IMR-90 (cell line): ENCODE measurements at regions not wholly inside any gene's neighbourhood (a gene's known extent, or its start where the extent isn't known, plus 50 kb on each side); places are given as distances from the start of the nearest gene placed in this dataset.

Experiments used
- ATAC-seq: fragments of 200-7000 bp; cut with Tn5 transposase; 2 replicates; pipeline ENCODE4 v1.9.1; 2020; ENCODE audit warnings: low read depth, mild to moderate bottlenecking, moderate library complexity
- BruUV-seq: library from RNA; stranded (reverse); fragments of 400-500 nt; replicated peaks from 2 replicates; lab custom pipeline; 2021; lab: Mats Ljungman, UMichigan
- CTCF ChIA-PET: fragments of 300-600 bp; formaldehyde crosslinking; extraction: SDS; loops from one replicate; lab custom pipeline; 2021; ENCODE audit warnings: antibody characterized with exemption; lab: Yijun Ruan, JAX
- POLR2A ChIA-PET: fragments of 300-600 bp; sonication (Branson Sonifier 250); formaldehyde crosslinking; loops from one replicate; lab custom pipeline; 2022; ENCODE audit warnings: antibody characterized with exemption; ENCODE audit not compliant: unreplicated experiment; lab: Charles Lee
- DNase-seq: peaks from one replicate; pipeline ENCODE4 v3.0.0; 2013
- H2AFZ ChIP-seq: replicated peaks from 2 replicates; pipeline ENCODE3; 2013; ENCODE audit warnings: low read length, mild to moderate bottlenecking; ENCODE audit not compliant: poor library complexity
- H2AK5ac ChIP-seq: 2 replicates; pipeline ENCODE4 v1.6.1; 2013; ENCODE audit warnings: low read depth, low read length, inconsistent platforms
- H2AK9ac ChIP-seq: replicated peaks from 2 replicates; pipeline ENCODE3; 2013; ENCODE audit warnings: mild to moderate bottlenecking, low read depth, low read length, moderate library complexity; ENCODE audit not compliant: poor library complexity
- H2BK120ac ChIP-seq: 2 replicates; pipeline ENCODE4 v1.6.1; 2013; ENCODE audit warnings: low read depth, low read length, inconsistent platforms
- H2BK15ac ChIP-seq: 3 replicates; pipeline ENCODE4 v1.6.1; 2013; ENCODE audit warnings: low read depth, low read length, inconsistent platforms
- H2BK20ac ChIP-seq: 2 replicates; pipeline ENCODE4 v1.6.1; 2013; ENCODE audit warnings: low read depth, mild to moderate bottlenecking, inconsistent platforms, low read length, moderate library complexity
- H2BK5ac ChIP-seq: 2 replicates; pipeline ENCODE4 v1.6.1; 2013; ENCODE audit warnings: mild to moderate bottlenecking, low read depth, low read length, inconsistent platforms; ENCODE audit not compliant: poor library complexity, severe bottlenecking
- H3K14ac ChIP-seq: replicated peaks from 2 replicates; pipeline ENCODE4 v1.6.1; 2013; ENCODE audit warnings: low read depth, low read length, inconsistent platforms
- H3K18ac ChIP-seq: 2 replicates; pipeline ENCODE4 v1.6.1; 2013; ENCODE audit warnings: low read depth, low read length, control low read depth
- H3K23ac ChIP-seq: 2 replicates; pipeline ENCODE4 v1.6.1; 2013; ENCODE audit warnings: low read depth, low read length, inconsistent platforms
- H3K27ac ChIP-seq: 2 replicates; pipeline ENCODE4 v1.5.1; 2013; ENCODE audit warnings: mild to moderate bottlenecking, control low read depth, low read length; ENCODE audit not compliant: insufficient read depth
- H3K27me3 ChIP-seq: 2 replicates; pipeline ENCODE4 v1.6.1; 2013; ENCODE audit warnings: low read length; ENCODE audit not compliant: control insufficient read depth, insufficient read depth
- H3K36me3 ChIP-seq: 2 replicates; pipeline ENCODE4 v1.6.1; 2013; ENCODE audit warnings: low read length, mixed read lengths; ENCODE audit not compliant: control insufficient read depth, insufficient read depth
- H3K4ac ChIP-seq: 2 replicates; pipeline ENCODE4 v1.6.1; 2013; ENCODE audit warnings: low read depth, low read length, inconsistent platforms
- H3K4me1 ChIP-seq: 2 replicates; pipeline ENCODE4 v1.6.1; 2013; ENCODE audit warnings: low read length, mixed read lengths; ENCODE audit not compliant: control insufficient read depth, insufficient read depth
- H3K4me2 ChIP-seq: 2 replicates; pipeline ENCODE4 v1.6.1; 2013; ENCODE audit warnings: low read depth, mild to moderate bottlenecking, control low read depth, low read length, moderate library complexity
- H3K4me3 ChIP-seq: 2 replicates; pipeline ENCODE4 v1.5.1; 2013; ENCODE audit warnings: low read depth, mild to moderate bottlenecking, control low read depth, low read length, moderate library complexity; ENCODE audit not compliant: insufficient read depth
- H3K56ac ChIP-seq: 2 replicates; pipeline ENCODE4 v1.6.1; 2013; ENCODE audit warnings: low read length, inconsistent platforms; ENCODE audit not compliant: insufficient read depth; ENCODE audit errors: extremely low read depth
- H3K79me1 ChIP-seq, 2 experiments: 2 replicates each; pipeline ENCODE4 v1.6.1; 2013; ENCODE audit warnings: low read length in 2 of 2, inconsistent platforms in 1 of 2, low read depth in 1 of 2
- H3K9ac ChIP-seq: 2 replicates; pipeline ENCODE4 v1.6.1; 2013; ENCODE audit warnings: low read depth, low read length, control low read depth
- H3K9me1 ChIP-seq: 2 replicates; pipeline ENCODE4 v1.6.1; 2013; ENCODE audit warnings: low read length, inconsistent platforms; ENCODE audit not compliant: insufficient read depth
- H3K9me3 ChIP-seq: 2 replicates; pipeline ENCODE4 v1.6.1; 2013; ENCODE audit warnings: low read length; ENCODE audit not compliant: control insufficient read depth, insufficient read depth
- H4K20me1 ChIP-seq: 2 replicates; pipeline ENCODE4 v1.6.1; 2013; ENCODE audit warnings: low read length, inconsistent platforms; ENCODE audit not compliant: insufficient read depth
- H4K5ac ChIP-seq: 2 replicates; pipeline ENCODE4 v1.6.1; 2013; ENCODE audit warnings: mild to moderate bottlenecking, low read depth, low read length, control low read depth
- H4K8ac ChIP-seq, 2 experiments: 2 replicates each; pipeline ENCODE4 v1.6.1; 2013; ENCODE audit warnings: low read depth in 2 of 2, low read length in 2 of 2, control low read depth in 1 of 2, inconsistent platforms in 1 of 2
- H4K91ac ChIP-seq: 2 replicates; pipeline ENCODE4 v1.6.1; 2013; ENCODE audit warnings: low read depth, low read length, inconsistent platforms; ENCODE audit not compliant: insufficient read depth
- NFE2L2 ChIP-seq: fragments of 150-350 bp; IDR thresholded peaks from 2 replicates; pipeline ENCODE4 v1.6.1; 2016; ENCODE audit warnings: low read depth, mild to moderate bottlenecking, low read length
- POLR2A ChIP-seq: IDR thresholded peaks from 2 replicates; pipeline ENCODE4 v1.6.1; 2012; ENCODE audit warnings: mild to moderate bottlenecking, low read depth, low read length
- RCOR1 ChIP-seq: IDR thresholded peaks from 2 replicates; pipeline ENCODE4 v1.6.1; 2012; ENCODE audit warnings: mild to moderate bottlenecking, low read length, improper control_type of control experiment; ENCODE audit not compliant: insufficient replicate concordance
- USF2 ChIP-seq: fragments of 150-350 bp; IDR thresholded peaks from 2 replicates; pipeline ENCODE4 v1.6.1; 2017; ENCODE audit warnings: mild to moderate bottlenecking, antibody characterized with exemption, low read length, low read depth
- WGBS, 2 experiments: methylation state at CpG; one replicate each; pipeline versions ENCODE4 v1.1.5 to v1.1.7; 2013; ENCODE audit warnings: missing lambda C conversion rate in 2 of 2; ENCODE audit not compliant: insufficient read length in 1 of 2; ENCODE audit errors: extremely low coverage in 2 of 2; 5-methylcytosine and 5-hydroxymethylcytosine counted together
- dilution Hi-C: fragments of 300-500 bp; cut with HindIII; formaldehyde crosslinking; loops from one replicate; pipeline ENCODE4 v1.14.3; 2018; ENCODE audit warnings: low sequenced_read_pairs; ENCODE audit not compliant: unreplicated experiment
- in situ Hi-C: fragments of 300-500 bp; cut with MboI; formaldehyde crosslinking; loops from 3 replicates; pipeline ENCODE4 v1.14.3; 2019; ENCODE audit warnings: low sequenced_read_pairs, inconsistent platforms, mixed read lengths
- intact Hi-C: fragments of 100-400 bp; cut with micrococcal nuclease; formaldehyde crosslinking; loops from 2 replicates; pipeline ENCODE4 v1.10.0; 2022

- ATAC-seq (no peak), DNase-seq (no peak)
- in situ Hi-C loops (no loop called here), dilution Hi-C loops (no loop called here), intact Hi-C loops (no loop called here)
- H3K27me3 ChIP-seq: no peaks in the 10 kb centered on the region
- no TSS peak for BruUV-seq
- H3K18ac ChIP-seq: no peak overlapping the region
- no peak overlapping the region for H4K8ac ChIP-seq
- H3K9me1 ChIP-seq: no peaks in the 10 kb centered on the region
- no peak overlapping the region for H2AK9ac ChIP-seq
- no peak overlapping the region for H2BK15ac ChIP-seq
- no peak overlapping the region for H3K14ac ChIP-seq
- no peaks in the 10 kb centered on the region for H3K9me3 ChIP-seq
- ChIA-PET CTCF (no interaction called here), POLR2A (no interaction called here)
- no peak overlapping the region for H4K91ac ChIP-seq
- no peak overlapping the region for H2BK5ac ChIP-seq
- H3K27ac ChIP-seq: no peak overlapping the region
- no peak overlapping the region for H3K4ac ChIP-seq
- H2AK5ac ChIP-seq: no peak overlapping the region
- no peak overlapping the region for H2BK120ac ChIP-seq
- H3K23ac ChIP-seq: no peak overlapping the region
- H3K79me1 ChIP-seq: no peaks in the 10 kb centered on the region
- no peak overlapping the region for H2BK20ac ChIP-seq
- WGBS, 2 experiments: no CpG with 5 or more reads among the region's 3 CpGs
- TF ChIP-seq POLR2A: no peak
- no peak for TF ChIP-seq USF2
- TF ChIP-seq RCOR1: no peak
- TF ChIP-seq NFE2L2: no peak
- H3K4me2 ChIP-seq: no peak overlapping the region
- H3K56ac ChIP-seq: no peak overlapping the region
- no peak overlapping the region for H3K4me3 ChIP-seq
- H3K36me3 ChIP-seq: no peaks in the 10 kb centered on the region
- no peak overlapping the region for H2AFZ ChIP-seq
- no peaks in the 10 kb centered on the region for H3K4me1 ChIP-seq
- no peaks in the 10 kb centered on the region for H4K20me1 ChIP-seq
- H3K9ac ChIP-seq: no peak overlapping the region
- H4K5ac ChIP-seq: no peak overlapping the region
Measured at GRCh38 chr9:105958587-105958986, 264.2 kb downstream of the TMEM38B start.
